Glutamatergic neuron (in vitro differentiated cells): ENCODE measurements at regions not wholly inside any gene's neighbourhood (a gene's known extent, or its start where the extent isn't known, plus 50 kb on each side); places are given as distances from the start of the nearest gene placed in this dataset.

Source experiments
- DNase-seq: peaks from one replicate; pipeline ENCODE4 v3.0.0; 2022
- H3K27ac Mint-ChIP-seq: one replicate; pipeline ENCODE4 v1.8.0; 2020; ENCODE audit warnings: mild to moderate bottlenecking, mixed read lengths, inconsistent platforms; ENCODE audit not compliant: unreplicated experiment
- H3K27me3 Mint-ChIP-seq: one replicate; pipeline ENCODE4 v1.8.0; 2020; ENCODE audit warnings: mild to moderate bottlenecking, moderate library complexity, mixed read lengths, inconsistent platforms; ENCODE audit not compliant: unreplicated experiment
- H3K36me3 Mint-ChIP-seq: one replicate; pipeline ENCODE4 v1.8.0; 2020; ENCODE audit warnings: mild to moderate bottlenecking, mixed read lengths, inconsistent platforms; ENCODE audit not compliant: unreplicated experiment
- H3K4me1 Mint-ChIP-seq: one replicate; pipeline ENCODE4 v1.8.0; 2020; ENCODE audit warnings: mild to moderate bottlenecking, low read depth, mixed read lengths, inconsistent platforms; ENCODE audit not compliant: unreplicated experiment
- H3K4me3 Mint-ChIP-seq: one replicate; pipeline ENCODE4 v1.8.0; 2020; ENCODE audit warnings: mild to moderate bottlenecking, mixed read lengths, inconsistent platforms; ENCODE audit not compliant: unreplicated experiment
- H3K9me3 Mint-ChIP-seq: one replicate; pipeline ENCODE4 v1.8.0; 2020; ENCODE audit warnings: mild to moderate bottlenecking, moderate library complexity, mixed read lengths, inconsistent platforms; ENCODE audit not compliant: unreplicated experiment
- TF ChIP-seq, protein P1 (sequence below): fragments of 200-600 bp; sonication (generic); IDR thresholded peaks from one replicate; pipeline ENCODE4 v1.5.0; 2021; ENCODE audit not compliant: partially characterized antibody, unreplicated experiment

DNA sequence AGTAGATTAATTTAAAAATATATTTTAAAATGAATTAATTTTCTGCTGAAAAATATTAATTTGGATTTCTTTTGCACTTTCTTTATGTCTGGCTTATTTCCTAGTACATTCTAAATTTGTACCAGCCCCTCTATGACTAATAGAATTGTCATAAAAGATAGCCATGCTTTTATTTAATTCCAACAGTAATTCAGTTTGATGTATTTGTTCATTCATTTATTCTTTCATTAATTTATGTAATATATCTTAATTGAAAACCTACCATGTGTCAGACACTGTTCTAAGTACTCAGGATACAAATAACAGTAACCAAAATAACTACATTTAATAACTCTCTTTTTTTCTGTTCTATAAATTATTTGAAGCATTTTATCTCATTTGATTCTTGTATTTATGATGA, 264.0 kb upstream of the CCDC179 start:
- no peak overlapping the region for H3K4me3 Mint-ChIP-seq
- no peak for DNase-seq
- H3K27ac Mint-ChIP-seq, result no peak overlapping the region
- no peaks in the 10 kb centered on the region for H3K36me3 Mint-ChIP-seq
- TF ChIP-seq, protein P1, sequence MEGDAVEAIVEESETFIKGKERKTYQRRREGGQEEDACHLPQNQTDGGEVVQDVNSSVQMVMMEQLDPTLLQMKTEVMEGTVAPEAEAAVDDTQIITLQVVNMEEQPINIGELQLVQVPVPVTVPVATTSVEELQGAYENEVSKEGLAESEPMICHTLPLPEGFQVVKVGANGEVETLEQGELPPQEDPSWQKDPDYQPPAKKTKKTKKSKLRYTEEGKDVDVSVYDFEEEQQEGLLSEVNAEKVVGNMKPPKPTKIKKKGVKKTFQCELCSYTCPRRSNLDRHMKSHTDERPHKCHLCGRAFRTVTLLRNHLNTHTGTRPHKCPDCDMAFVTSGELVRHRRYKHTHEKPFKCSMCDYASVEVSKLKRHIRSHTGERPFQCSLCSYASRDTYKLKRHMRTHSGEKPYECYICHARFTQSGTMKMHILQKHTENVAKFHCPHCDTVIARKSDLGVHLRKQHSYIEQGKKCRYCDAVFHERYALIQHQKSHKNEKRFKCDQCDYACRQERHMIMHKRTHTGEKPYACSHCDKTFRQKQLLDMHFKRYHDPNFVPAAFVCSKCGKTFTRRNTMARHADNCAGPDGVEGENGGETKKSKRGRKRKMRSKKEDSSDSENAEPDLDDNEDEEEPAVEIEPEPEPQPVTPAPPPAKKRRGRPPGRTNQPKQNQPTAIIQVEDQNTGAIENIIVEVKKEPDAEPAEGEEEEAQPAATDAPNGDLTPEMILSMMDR, result no peak
- H3K27me3 Mint-ChIP-seq, result no peaks in the 10 kb centered on the region
- no peaks in the 10 kb centered on the region for H3K9me3 Mint-ChIP-seq
- H3K4me1 Mint-ChIP-seq, result no peaks in the 10 kb centered on the region

DNA sequence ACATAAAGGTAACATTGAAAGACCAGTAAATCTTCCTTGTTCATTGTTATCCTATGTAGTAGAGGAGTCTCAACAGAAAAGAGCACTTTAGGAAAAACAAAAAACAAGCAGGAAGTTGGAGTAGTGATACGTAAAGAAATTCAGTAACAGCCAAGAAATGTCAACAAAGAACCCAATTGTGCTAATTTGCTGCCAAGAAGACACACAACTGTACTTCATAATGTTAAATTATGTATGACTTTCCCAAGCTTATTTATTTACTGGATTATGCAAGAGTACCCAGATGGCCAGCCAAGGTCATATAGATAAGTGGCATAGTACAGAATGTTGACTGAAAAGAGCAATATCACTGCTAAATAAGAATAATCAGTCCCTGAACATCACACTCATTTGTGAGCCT, 264.7 kb upstream of the CCDC179 start:
- Mint-ChIP-seq H3K4me1 (no peaks in the 10 kb centered on the region), H3K36me3 (no peaks in the 10 kb centered on the region), H3K27ac (no peak overlapping the region), H3K27me3 (no peaks in the 10 kb centered on the region), H3K9me3 (no peaks in the 10 kb centered on the region), H3K4me3 (no peak overlapping the region)
- TF ChIP-seq, protein P1, result no peak
- DNase-seq, result no peak

DNA sequence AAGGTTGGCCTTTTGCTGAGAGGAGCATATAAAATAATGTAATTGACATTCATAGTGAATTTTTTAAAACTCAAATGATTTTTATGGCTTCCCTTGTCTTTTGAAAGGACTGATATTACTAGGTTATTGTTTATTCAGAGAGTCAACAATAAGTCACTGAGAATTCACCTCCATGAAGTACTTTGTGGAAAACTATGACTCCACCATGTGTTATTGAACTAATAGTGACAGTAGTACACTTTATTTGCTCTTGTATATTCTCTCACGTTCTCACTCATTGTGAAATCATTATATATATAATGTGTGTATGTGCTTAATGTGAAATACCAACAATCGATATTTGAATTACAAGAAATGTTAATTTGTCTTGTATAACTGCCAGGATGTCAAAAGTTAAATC, 267.4 kb upstream of the CCDC179 start:
- no peaks in the 10 kb centered on the region for H3K4me1 Mint-ChIP-seq
- H3K27me3 Mint-ChIP-seq, result no peaks in the 10 kb centered on the region
- DNase-seq, result no peak
- no peak overlapping the region for H3K27ac Mint-ChIP-seq
- H3K9me3 Mint-ChIP-seq, result no peaks in the 10 kb centered on the region
- H3K36me3 Mint-ChIP-seq, result peaks cover 5% of the 10 kb centered on the region
- TF ChIP-seq, protein P1, result no peak
- H3K4me3 Mint-ChIP-seq, result no peak overlapping the region

DNA sequence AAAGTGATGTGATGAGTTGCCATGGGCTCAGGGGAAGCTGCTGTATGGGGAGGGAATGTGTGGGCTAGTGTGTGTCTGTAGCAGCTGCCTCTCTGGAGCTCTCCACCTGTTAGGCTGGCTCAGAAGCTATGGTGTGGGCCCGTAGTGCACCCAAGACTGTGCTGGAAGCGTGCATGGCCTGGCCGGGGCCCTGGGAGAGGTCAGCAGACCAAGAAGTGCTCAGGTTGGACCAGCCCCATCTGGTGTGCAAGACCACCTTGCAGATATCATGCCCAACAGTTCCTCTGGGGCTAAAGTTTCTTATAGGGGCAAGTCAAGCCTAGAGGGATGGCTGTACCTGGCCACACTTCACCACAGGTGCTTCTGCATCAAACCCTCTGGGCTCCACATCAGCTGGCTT, 274.4 kb upstream of the CCDC179 start:
- no peak for DNase-seq
- Mint-ChIP-seq H3K4me1 (peaks cover 6% of the 10 kb centered on the region), H3K36me3 (peaks cover 5% of the 10 kb centered on the region), H3K27me3 (peaks cover 3% of the 10 kb centered on the region), H3K4me3 (no peak overlapping the region), H3K9me3 (no peaks in the 10 kb centered on the region), H3K27ac (no peak overlapping the region)
- TF ChIP-seq, protein P1, result no peak

DNA sequence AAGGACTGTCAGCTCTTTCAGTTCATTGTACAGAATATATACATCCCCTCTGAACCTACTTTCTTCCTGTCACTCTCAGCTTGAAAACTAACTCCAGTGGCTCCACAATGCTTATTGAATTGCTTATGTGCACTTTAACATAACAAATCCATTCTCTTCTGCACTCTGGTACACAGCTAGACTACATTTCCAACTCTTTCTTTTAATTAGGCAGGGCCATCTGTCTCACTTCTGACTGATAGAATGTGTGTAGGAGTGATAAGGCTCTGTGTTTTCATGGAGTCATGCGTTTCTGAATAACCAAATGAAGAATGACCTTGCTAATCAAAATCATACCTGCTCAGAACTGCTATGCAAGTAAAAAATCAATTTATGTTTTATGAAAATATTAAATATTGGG, 278.5 kb upstream of the CCDC179 start:
- Mint-ChIP-seq H3K36me3 (no peaks in the 10 kb centered on the region), H3K4me1 (peaks cover 6% of the 10 kb centered on the region), H3K4me3 (no peak overlapping the region), H3K9me3 (no peaks in the 10 kb centered on the region), H3K27ac (no peak overlapping the region), H3K27me3 (peaks cover 3% of the 10 kb centered on the region)
- TF ChIP-seq, protein P1, result no peak
- no peak for DNase-seq
